Muscle layer of duodenum (tissue), 2 donors: ENCODE measurements at regions not wholly inside any gene's neighbourhood (a gene's known extent, or its start where the extent isn't known, plus 50 kb on each side); places are given as distances from the start of the nearest gene placed in this dataset.

Source experiments
- H3K27ac ChIP-seq: one replicate; pipeline ENCODE4 v1.7.0; 2013; ENCODE audit warnings: mild to moderate bottlenecking, low read length
- H3K27me3 ChIP-seq: one replicate; pipeline ENCODE4 v1.7.0; 2013; ENCODE audit warnings: low read depth, mild to moderate bottlenecking, control low read depth, low read length
- H3K36me3 ChIP-seq, 2 donors: one replicate each; pipeline ENCODE4 v1.7.0; 2013; ENCODE audit warnings: low read length in 2 of 2, control low read depth in 1 of 2, mild to moderate bottlenecking in 1 of 2; ENCODE audit not compliant: insufficient read depth in 2 of 2, control insufficient read depth in 1 of 2
- H3K4me1 ChIP-seq, 2 donors: one replicate each; pipeline ENCODE4 v1.7.0; 2013; ENCODE audit warnings: low read length in 2 of 2, mild to moderate bottlenecking in 2 of 2, control low read depth in 1 of 2, moderate library complexity in 1 of 2; ENCODE audit not compliant: insufficient read depth in 2 of 2, control insufficient read depth in 1 of 2
- H3K4me3 ChIP-seq, 2 donors: one replicate each; pipeline ENCODE4 v1.7.0; 2013; ENCODE audit warnings: low read length in 2 of 2, low read depth in 1 of 2, mild to moderate bottlenecking in 1 of 2
- H3K9me3 ChIP-seq, 2 donors: one replicate each; pipeline ENCODE4 v1.7.0; 2013; ENCODE audit warnings: low read length in 2 of 2, control low read depth in 1 of 2, mild to moderate bottlenecking in 1 of 2; ENCODE audit not compliant: control insufficient read depth in 1 of 2
- donor health status: healthy.

- H3K4me1 ChIP-seq, result no peaks in the 10 kb centered on the region
- no peaks in the 10 kb centered on the region for H3K9me3 ChIP-seq
- H3K4me3 ChIP-seq, result no peak overlapping the region
- H3K27ac ChIP-seq, result no peak overlapping the region
- H3K36me3 ChIP-seq, result no peaks in the 10 kb centered on the region
- H3K27me3 ChIP-seq, result no peaks in the 10 kb centered on the region
These were observed 64.7 kb downstream of the GPR6 start for GRCh38 chr6:110042670-110043296.

- no peak overlapping the region for H3K27ac ChIP-seq
- no peaks in the 10 kb centered on the region for H3K36me3 ChIP-seq
- H3K4me1 ChIP-seq, result no peaks in the 10 kb centered on the region
- no peak overlapping the region for H3K4me3 ChIP-seq
- no peaks in the 10 kb centered on the region for H3K27me3 ChIP-seq
- no peaks in the 10 kb centered on the region for H3K9me3 ChIP-seq
These were observed 65.4 kb downstream of the GPR6 start for GRCh38 chr6:110043366-110043994.

GRCh38 chr6:110044096-110044495 is 66.0 kb downstream of the GPR6 start:
- no peaks in the 10 kb centered on the region for H3K27me3 ChIP-seq
- no peak overlapping the region for H3K4me3 ChIP-seq
- no peaks in the 10 kb centered on the region for H3K36me3 ChIP-seq
- no peak overlapping the region for H3K27ac ChIP-seq
- H3K9me3 ChIP-seq, result no peaks in the 10 kb centered on the region
- H3K4me1 ChIP-seq, result no peaks in the 10 kb centered on the region

- Histone ChIP-seq H3K9me3 (no peaks in the 10 kb centered on the region), H3K4me1 (no peaks in the 10 kb centered on the region), H3K27me3 (no peaks in the 10 kb centered on the region), H3K4me3 (no peak overlapping the region), H3K27ac (no peak overlapping the region), H3K36me3 (no peaks in the 10 kb centered on the region)
These were observed 66.5 kb downstream of the GPR6 start for GRCh38 chr6:110044622-110045021.

- no peaks in the 10 kb centered on the region for H3K4me1 ChIP-seq
- no peak overlapping the region for H3K4me3 ChIP-seq
- H3K27me3 ChIP-seq, result no peaks in the 10 kb centered on the region
- H3K27ac ChIP-seq, result no peak overlapping the region
- no peaks in the 10 kb centered on the region for H3K9me3 ChIP-seq
- H3K36me3 ChIP-seq, result no peaks in the 10 kb centered on the region
These were observed 70.2 kb downstream of the GPR6 start for GRCh38 chr6:110048221-110048875.

GRCh38 chr6:110049696-110050439 is 71.8 kb downstream of the GPR6 start:
- H3K4me1 ChIP-seq, result no peaks in the 10 kb centered on the region
- H3K27ac ChIP-seq, result no peak overlapping the region
- no peaks in the 10 kb centered on the region for H3K27me3 ChIP-seq
- H3K9me3 ChIP-seq, result no peaks in the 10 kb centered on the region
- no peaks in the 10 kb centered on the region for H3K36me3 ChIP-seq
- no peak overlapping the region for H3K4me3 ChIP-seq
